ENCODE measurements at regions not wholly inside any gene's neighbourhood (a gene's known extent, or its start where the extent isn't known, plus 50 kb on each side); places are given as distances from the start of the nearest gene placed in this dataset.

DNA sequence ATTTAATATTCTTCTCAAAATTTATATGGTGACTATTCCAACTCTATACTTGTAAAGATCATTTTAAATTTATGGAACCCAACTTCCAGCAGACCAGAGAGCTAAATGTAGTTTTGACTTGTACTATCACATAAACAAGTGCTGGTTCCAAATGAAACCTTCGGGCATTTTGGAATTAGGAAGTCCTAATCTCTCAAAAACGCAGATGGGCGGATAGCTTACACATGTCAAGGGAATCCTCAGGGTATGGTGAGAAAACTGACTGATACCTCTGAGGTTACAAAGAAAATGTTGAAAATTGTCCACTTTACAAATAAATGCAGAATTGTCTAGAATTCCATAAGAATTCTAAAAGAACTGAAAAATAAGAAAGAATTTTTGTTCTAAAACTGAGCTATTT is 224.1 kb downstream of the SS18 start:
- no peaks in the 10 kb centered on the region for H3K36me3 Mint-ChIP-seq (ENCODE audit: insufficient read depth, unreplicated experiment)
- Histone ChIP-seq H3K9me3 (no peaks in the 10 kb centered on the region), H3K4me1 (no peaks in the 10 kb centered on the region), H3K27me3 (replicated peaks; ENCODE audit: control insufficient read depth, insufficient read depth, low read length) (no peaks in the 10 kb centered on the region), H3K36me3 (ENCODE audit: control insufficient read depth, insufficient read depth, low read length) (no peaks in the 10 kb centered on the region), H3K4me3 (ENCODE audit: low read depth, low read length) (no peak overlapping the region)
- no peaks in the 10 kb centered on the region for H3K9me3 Mint-ChIP-seq (ENCODE audit: unreplicated experiment)
- H3K27ac Mint-ChIP-seq (ENCODE audit: unreplicated experiment): no peak overlapping the region
- BruUV-seq (replicated peaks): no TSS peak
- peaks cover 9% of the 10 kb centered on the region for H3K27me3 Mint-ChIP-seq (ENCODE audit: insufficient read depth, unreplicated experiment)
- TF ChIP-seq, protein P1, sequence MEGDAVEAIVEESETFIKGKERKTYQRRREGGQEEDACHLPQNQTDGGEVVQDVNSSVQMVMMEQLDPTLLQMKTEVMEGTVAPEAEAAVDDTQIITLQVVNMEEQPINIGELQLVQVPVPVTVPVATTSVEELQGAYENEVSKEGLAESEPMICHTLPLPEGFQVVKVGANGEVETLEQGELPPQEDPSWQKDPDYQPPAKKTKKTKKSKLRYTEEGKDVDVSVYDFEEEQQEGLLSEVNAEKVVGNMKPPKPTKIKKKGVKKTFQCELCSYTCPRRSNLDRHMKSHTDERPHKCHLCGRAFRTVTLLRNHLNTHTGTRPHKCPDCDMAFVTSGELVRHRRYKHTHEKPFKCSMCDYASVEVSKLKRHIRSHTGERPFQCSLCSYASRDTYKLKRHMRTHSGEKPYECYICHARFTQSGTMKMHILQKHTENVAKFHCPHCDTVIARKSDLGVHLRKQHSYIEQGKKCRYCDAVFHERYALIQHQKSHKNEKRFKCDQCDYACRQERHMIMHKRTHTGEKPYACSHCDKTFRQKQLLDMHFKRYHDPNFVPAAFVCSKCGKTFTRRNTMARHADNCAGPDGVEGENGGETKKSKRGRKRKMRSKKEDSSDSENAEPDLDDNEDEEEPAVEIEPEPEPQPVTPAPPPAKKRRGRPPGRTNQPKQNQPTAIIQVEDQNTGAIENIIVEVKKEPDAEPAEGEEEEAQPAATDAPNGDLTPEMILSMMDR (IDR thresholded peaks at IDR 0.05; ENCODE audit: insufficient read depth in 1 of 2, low read depth in 1 of 2, low read length in 1 of 2, severe bottlenecking in 1 of 2, unreplicated experiment in 1 of 2): no peak
- H3K4me1 Mint-ChIP-seq (ENCODE audit: low read depth, unreplicated experiment): no peaks in the 10 kb centered on the region
- DNase-seq: no peak
- intact Hi-C loops (cut with micrococcal nuclease; ENCODE audit: unreplicated experiment): no loop called here
- no peak overlapping the region for H3K4me3 Mint-ChIP-seq (ENCODE audit: unreplicated experiment)
- CTCF ChIA-PET: no interaction called here
- POLR2A ChIA-PET: no interaction called here

DNA sequence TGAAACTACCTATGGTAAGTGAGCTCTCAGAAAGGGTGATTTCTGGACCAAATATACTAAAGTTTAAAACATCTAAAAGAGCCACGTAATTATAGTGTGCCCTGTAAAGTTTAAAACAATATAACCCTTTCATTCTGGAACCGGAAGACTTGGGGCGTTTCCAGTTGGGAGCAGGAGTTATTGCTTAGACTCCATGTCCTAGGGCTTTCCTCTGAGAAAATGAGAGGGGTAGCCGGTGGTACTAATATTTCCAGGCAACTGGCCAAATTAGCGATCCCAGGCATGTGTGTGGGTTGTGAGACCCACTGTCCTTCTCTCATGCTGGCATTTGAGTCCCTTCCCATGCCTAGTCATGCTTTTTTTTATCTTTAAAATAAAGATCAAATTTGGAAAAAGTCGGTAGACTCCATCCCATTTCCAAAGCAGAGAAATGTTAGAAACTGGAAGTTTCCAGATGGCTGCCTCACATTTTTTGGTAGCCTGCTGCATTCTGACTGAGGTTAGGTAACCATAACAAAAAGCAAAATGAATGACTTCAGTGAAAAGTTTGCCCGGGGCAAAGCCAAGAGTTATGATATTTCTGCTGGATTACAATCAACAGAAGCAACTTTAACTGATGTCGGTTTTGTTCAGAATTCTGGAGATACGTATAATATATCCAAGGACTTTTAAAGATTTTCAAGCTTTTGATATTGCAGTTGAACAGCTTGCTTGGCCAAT is 227.4 kb downstream of the SS18 start:
- Mint-ChIP-seq H3K36me3 (ENCODE audit: insufficient read depth, unreplicated experiment) (no peaks in the 10 kb centered on the region), H3K4me1 (ENCODE audit: low read depth, unreplicated experiment) (no peaks in the 10 kb centered on the region), H3K4me3 (ENCODE audit: unreplicated experiment) (no peak overlapping the region), H3K27ac (ENCODE audit: unreplicated experiment) (no peak overlapping the region), H3K27me3 (ENCODE audit: insufficient read depth, unreplicated experiment) (peaks cover 9% of the 10 kb centered on the region), H3K9me3 (ENCODE audit: unreplicated experiment) (no peaks in the 10 kb centered on the region)
- POLR2A ChIA-PET: no interaction called here
- TF ChIP-seq, protein P1 (IDR thresholded peaks at IDR 0.05; ENCODE audit: insufficient read depth in 1 of 2, low read depth in 1 of 2, low read length in 1 of 2, severe bottlenecking in 1 of 2, unreplicated experiment in 1 of 2): no peak
- no peaks in the 10 kb centered on the region for H3K36me3 ChIP-seq (ENCODE audit: control insufficient read depth, insufficient read depth, low read length)
- H3K4me1 ChIP-seq: no peaks in the 10 kb centered on the region
- no peak for DNase-seq
- no peaks in the 10 kb centered on the region for H3K27me3 ChIP-seq (replicated peaks; ENCODE audit: control insufficient read depth, insufficient read depth, low read length)
- BruUV-seq (replicated peaks): no TSS peak
- no peaks in the 10 kb centered on the region for H3K9me3 ChIP-seq
- CTCF ChIA-PET: no interaction called here
- intact Hi-C loops (cut with micrococcal nuclease; ENCODE audit: unreplicated experiment): no loop called here
- no peak overlapping the region for H3K4me3 ChIP-seq (ENCODE audit: low read depth, low read length)

DNA sequence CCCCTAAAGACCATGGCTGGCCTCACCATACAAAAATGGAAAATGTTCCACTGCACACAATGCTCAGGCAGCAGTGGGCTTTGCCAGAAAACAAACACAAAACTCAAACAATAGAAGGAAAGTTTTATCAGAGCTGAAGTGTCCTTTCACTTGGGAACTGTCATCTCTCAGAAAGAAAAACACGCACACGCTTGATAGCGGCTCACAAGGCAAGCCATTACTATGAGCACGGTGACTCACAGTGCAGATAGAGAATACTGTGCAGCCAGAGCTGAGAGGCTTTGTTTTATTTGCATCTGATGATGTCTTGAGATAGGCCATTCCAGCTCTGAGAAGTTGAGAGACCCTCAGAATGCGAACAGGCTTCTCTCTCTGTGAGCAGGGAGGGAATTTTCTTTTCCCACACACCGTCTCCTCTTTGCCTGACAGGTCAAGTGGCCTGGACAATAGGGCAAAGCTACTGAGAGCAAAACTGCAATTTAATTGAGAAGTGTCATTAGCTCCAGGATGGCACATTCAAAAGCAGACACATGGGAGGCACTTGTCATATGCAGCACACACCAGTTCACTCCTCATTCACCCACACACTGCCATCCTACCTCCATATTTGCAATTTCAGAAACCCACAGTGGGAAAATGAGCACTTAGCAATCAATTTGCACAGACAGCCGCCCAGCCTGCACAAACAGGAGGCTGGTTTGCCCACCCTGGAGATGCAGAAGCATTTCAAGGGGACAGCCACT is 236.6 kb downstream of the SS18 start:
- Mint-ChIP-seq H3K27me3 (ENCODE audit: insufficient read depth, unreplicated experiment) (no peaks in the 10 kb centered on the region), H3K36me3 (ENCODE audit: insufficient read depth, unreplicated experiment) (no peaks in the 10 kb centered on the region)

More for the DNA sequence above, 236.6 kb downstream of the SS18 start:
- no peaks in the 10 kb centered on the region for H3K9me3 Mint-ChIP-seq (ENCODE audit: unreplicated experiment)
- BruUV-seq (replicated peaks): no TSS peak
- intact Hi-C loops (cut with micrococcal nuclease; ENCODE audit: unreplicated experiment): no loop called here
- H3K9me3 ChIP-seq: no peaks in the 10 kb centered on the region
- ChIA-PET CTCF (no interaction called here), POLR2A (no interaction called here)
- no peak overlapping the region for H3K4me3 Mint-ChIP-seq (ENCODE audit: unreplicated experiment)
- TF ChIP-seq, protein P1 (IDR thresholded peaks at IDR 0.05; ENCODE audit: insufficient read depth in 1 of 2, low read depth in 1 of 2, low read length in 1 of 2, severe bottlenecking in 1 of 2, unreplicated experiment in 1 of 2): no peak
- no peaks in the 10 kb centered on the region for H3K27me3 ChIP-seq (replicated peaks; ENCODE audit: control insufficient read depth, insufficient read depth, low read length)
- DNase-seq: no peak
- no peak overlapping the region for H3K4me3 ChIP-seq (ENCODE audit: low read depth, low read length)
- H3K4me1 ChIP-seq: no peaks in the 10 kb centered on the region
- no peaks in the 10 kb centered on the region for H3K4me1 Mint-ChIP-seq (ENCODE audit: low read depth, unreplicated experiment)
- no peaks in the 10 kb centered on the region for H3K36me3 ChIP-seq (ENCODE audit: control insufficient read depth, insufficient read depth, low read length)
- H3K27ac Mint-ChIP-seq (ENCODE audit: unreplicated experiment): no peak overlapping the region
